GM12878 (cell line): ENCODE measurements at regions not wholly inside any gene's neighbourhood (a gene's known extent, or its start where the extent isn't known, plus 50 kb on each side); places are given as distances from the start of the nearest gene placed in this dataset.

Experiments
- ATAC-seq: fragments of 200-7000 bp; cut with Tn5 transposase; 3 replicates; pipeline ENCODE4 v1.9.1; 2020; ENCODE audit warnings: mild to moderate bottlenecking, moderate library complexity
- BruUV-seq: library from RNA; stranded (reverse); fragments of 400-500 nt; replicated peaks from 2 replicates; lab custom pipeline; 2021; lab: Mats Ljungman, UMichigan
- CTCF ChIA-PET: fragments of 300-600 bp; sonication (Branson Sonifier 250); formaldehyde crosslinking; extraction: SDS; loops from one replicate; lab custom pipeline; 2021; ENCODE audit warnings: inconsistent platforms; lab: Yijun Ruan, JAX
- POLR2A ChIA-PET: fragments of 350-600 bp; formaldehyde crosslinking; extraction: SDS; loops from one replicate; lab custom pipeline; 2021; ENCODE audit warnings: inconsistent platforms; lab: Charles Lee
- RAD21 ChIA-PET: fragments of 300-600 bp; sonication (Branson Sonifier 250); formaldehyde crosslinking; loops from one replicate; lab custom pipeline; 2023; ENCODE audit warnings: antibody characterized with exemption; ENCODE audit not compliant: unreplicated experiment; lab: Charles Lee
- SMC1A ChIA-PET: fragments of 300-600 bp; sonication (Branson Sonifier 250); formaldehyde crosslinking; loops from one replicate; lab custom pipeline; 2023; ENCODE audit not compliant: unreplicated experiment, uncharacterized antibody; lab: Charles Lee
- DNase-seq: peaks from one replicate; pipeline ENCODE4 v3.0.0-alpha.2; 2011; ENCODE audit warnings: low read depth, low spot score
- FAIRE-seq: peaks from 3 replicates; lab custom pipeline; 2011; peaks lifted over from hg19 to GRCh38; lab: Jason Lieb, UNC
- H2AFZ ChIP-seq: 2 replicates; pipeline ENCODE4 v1.6.0; 2011; ENCODE audit warnings: low read depth, low read length, control low read depth; ENCODE audit not compliant: control insufficient read depth
- H3K27ac ChIP-seq: 2 replicates; pipeline ENCODE4 v1.5.1; 2011; ENCODE audit warnings: control low read depth; ENCODE audit not compliant: control insufficient read depth, insufficient read depth
- H3K27me3 ChIP-seq, 2 experiments: replicated peaks in 1 of 2; 2 replicates each; pipeline versions ENCODE4 v1.6.0 to v1.6.1; 2011; ENCODE audit warnings: low read length in 1 of 2; ENCODE audit not compliant: control insufficient read depth in 2 of 2, insufficient read depth in 2 of 2
- H3K36me3 ChIP-seq, 2 experiments: 2 replicates each; pipeline ENCODE4 v1.5.1; 2011; ENCODE audit warnings: low read length in 1 of 2; ENCODE audit not compliant: control insufficient read depth in 2 of 2, insufficient read depth in 2 of 2
- H3K4me1 ChIP-seq: 2 replicates; pipeline ENCODE4 v1.6.1; 2011; ENCODE audit warnings: mild to moderate bottlenecking, low read length, moderate library complexity, mixed read lengths; ENCODE audit not compliant: control insufficient read depth, insufficient read depth
- H3K4me2 ChIP-seq: 2 replicates; pipeline ENCODE4 v1.6.0; 2011; ENCODE audit warnings: control low read depth; ENCODE audit not compliant: control insufficient read depth, insufficient read depth
- H3K4me3 ChIP-seq: fragments of 200-600 bp; sonication (generic); 2 replicates; pipeline ENCODE4 v1.5.1; 2016
- H3K79me2 ChIP-seq: 2 replicates; pipeline ENCODE4 v1.6.0; 2011; ENCODE audit warnings: low read length; ENCODE audit not compliant: control insufficient read depth, insufficient read depth
- H3K9ac ChIP-seq: 2 replicates; pipeline ENCODE4 v1.8.0; 2011; ENCODE audit warnings: low read length, control low read depth, mixed read lengths; ENCODE audit not compliant: control insufficient read depth, insufficient read depth
- H3K9me3 ChIP-seq: replicated peaks from 3 replicates; pipeline ENCODE4 v1.5.1; 2011; ENCODE audit warnings: mild to moderate bottlenecking, low read length; ENCODE audit not compliant: control insufficient read depth, insufficient read depth
- H4K20me1 ChIP-seq: 2 replicates; pipeline ENCODE4 v1.6.0; 2011; ENCODE audit not compliant: control insufficient read depth, insufficient read depth
- ESRRA ChIP-seq: IDR thresholded peaks from 2 replicates; pipeline ENCODE4 v1.6.1; 2012; ENCODE audit warnings: mild to moderate bottlenecking, low read length, improper control_type of control experiment
- JUNB ChIP-seq: IDR thresholded peaks from 2 replicates; pipeline ENCODE4 v1.6.1; 2016; ENCODE audit warnings: antibody characterized with exemption, mild to moderate bottlenecking
- MEF2A ChIP-seq: IDR thresholded peaks from 2 replicates; pipeline ENCODE4 v1.6.1; 2011; ENCODE audit warnings: low read depth, mild to moderate bottlenecking, low read length, moderate library complexity; ENCODE audit not compliant: insufficient read depth
- NR2C2 ChIP-seq: IDR thresholded peaks from 2 replicates; pipeline ENCODE4 v1.6.1; 2011; ENCODE audit warnings: borderline replicate concordance, low read depth; ENCODE audit not compliant: control insufficient read depth, insufficient read length
- RBBP5 ChIP-seq: fragments of 200-600 bp; sonication (generic); conservative IDR thresholded peaks from 2 replicates; pipeline ENCODE4 v1.6.1; 2016
- RELA ChIP-seq: fragments of 450-650 bp; IDR thresholded peaks from 2 replicates; pipeline ENCODE4 v1.8.0; 2014; ENCODE audit warnings: borderline replicate concordance; ENCODE audit not compliant: partially characterized antibody
- SIX5 ChIP-seq: IDR thresholded peaks from 2 replicates; pipeline ENCODE4 v1.6.1; 2011; ENCODE audit warnings: mild to moderate bottlenecking, low read depth, low read length, moderate library complexity; ENCODE audit not compliant: severe bottlenecking
- SMARCA5 ChIP-seq: fragments of 450-650 bp; IDR thresholded peaks from 2 replicates; pipeline ENCODE4 v1.6.1; 2017; ENCODE audit warnings: mild to moderate bottlenecking
- SMC3 ChIP-seq: IDR thresholded peaks from 2 replicates; pipeline ENCODE4 v1.6.1; 2011; ENCODE audit warnings: low read length, improper control_type of control experiment, borderline replicate concordance
- SREBF2 ChIP-seq: IDR thresholded peaks from 2 replicates; pipeline ENCODE4 v1.6.1; 2012; ENCODE audit warnings: mild to moderate bottlenecking, low read length
- ZSCAN29 ChIP-seq: fragments of 450-650 bp; IDR thresholded peaks from 2 replicates; pipeline ENCODE4 v1.6.1; 2017; ENCODE audit warnings: mild to moderate bottlenecking, moderate library complexity
- WGBS: methylation state at CpG from one replicate; pipeline ENCODE4 v1.1.6; 2016; ENCODE audit warnings: low lambda C conversion rate; ENCODE audit not compliant: insufficient replicate concordance, insufficient coverage; ENCODE audit errors: missing lambda C conversion rate; 5-methylcytosine and 5-hydroxymethylcytosine counted together
- in situ Hi-C: fragments of 300-500 bp; cut with MboI; formaldehyde crosslinking; loops from 9 replicates; pipeline ENCODE4 v1.14.3; 2018; ENCODE audit warnings: mixed read lengths
- intact Hi-C: fragments of 100-400 bp; cut with micrococcal nuclease; formaldehyde crosslinking; loops from one replicate; pipeline ENCODE4 v1.14.2; 2022; ENCODE audit not compliant: unreplicated experiment
- TF ChIP-seq, protein P1 (sequence below): fragments of 450-650 bp; conservative IDR thresholded peaks from 2 replicates; pipeline ENCODE4 v1.6.1; 2017; ENCODE audit warnings: mild to moderate bottlenecking, moderate library complexity

- TF ChIP-seq ESRRA (no peak), MEF2A (no peak)
Observed at GRCh38 chr9:106797299-106797698, 65.7 kb upstream of the ZNF462 start (continued).

DNA sequence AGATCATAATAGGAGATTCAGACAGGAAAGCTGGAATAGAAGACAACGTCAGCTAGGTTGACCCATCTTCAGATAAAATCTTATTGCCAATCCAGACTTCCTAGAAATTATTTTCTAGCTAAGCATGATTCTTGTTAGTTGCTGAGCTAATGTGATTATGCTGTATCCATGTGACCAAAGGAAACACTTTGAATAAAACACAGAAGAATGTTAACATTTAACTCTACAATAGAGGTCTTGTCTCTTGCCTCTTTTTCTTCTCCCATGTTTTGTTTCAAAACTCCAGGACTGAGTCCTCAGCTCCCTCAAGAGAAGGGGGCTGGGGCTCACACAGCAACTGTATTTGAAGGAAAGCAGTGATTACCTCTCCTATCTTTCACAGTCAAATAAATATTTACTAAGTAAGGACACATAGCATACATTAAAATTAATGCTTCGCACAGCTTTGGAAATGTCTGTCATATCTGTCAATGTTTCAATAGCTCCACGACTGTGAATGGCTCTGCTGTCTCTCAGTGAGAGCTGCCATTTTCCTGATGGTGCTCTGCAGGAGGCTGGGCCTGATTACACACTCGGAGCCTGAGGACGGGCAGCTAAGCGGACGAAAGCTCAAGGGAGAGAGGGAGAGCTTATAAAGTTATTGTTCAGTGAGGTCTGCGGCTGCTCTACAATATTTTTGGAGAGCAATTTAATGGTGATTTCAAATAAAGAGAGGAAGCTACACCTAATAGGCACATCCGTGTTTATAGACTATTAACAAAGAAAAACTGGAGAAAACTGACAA, 64.8 kb upstream of the ZNF462 start:
- H3K4me2 ChIP-seq = no peak overlapping the region
- 7% methylated on average over 9 of the region's 9 CpGs for WGBS

More for the DNA sequence above, 64.8 kb upstream of the ZNF462 start:
- no peak for FAIRE-seq
- POLR2A ChIA-PET = no interaction called here
- no peaks in the 10 kb centered on the region for H3K79me2 ChIP-seq
- H2AFZ ChIP-seq = no peak overlapping the region
- in situ Hi-C loops = no loop called here
- SMC1A ChIA-PET = interaction anchor here (1.0 to 1.3 kb wide), 4 partner anchors 10 to 23 kb away, joined by 3 read pairs; no protein-coding TSS in a partner anchor
- no peak overlapping the region for H3K27ac ChIP-seq
- H3K9ac ChIP-seq = no peak overlapping the region
- CTCF ChIA-PET = interaction anchor here (1.4 kb wide), 1 partner anchor 10 kb away, joined by 7 read pairs; no protein-coding TSS in a partner anchor
- TF ChIP-seq SMARCA5 (no peak), SIX5 (no peak), RELA (no peak), SMC3 (no peak), ZSCAN29 (no peak), JUNB (no peak), SREBF2 (no peak), RBBP5 (no peak), NR2C2 (no peak)
- TF ChIP-seq, protein P1, sequence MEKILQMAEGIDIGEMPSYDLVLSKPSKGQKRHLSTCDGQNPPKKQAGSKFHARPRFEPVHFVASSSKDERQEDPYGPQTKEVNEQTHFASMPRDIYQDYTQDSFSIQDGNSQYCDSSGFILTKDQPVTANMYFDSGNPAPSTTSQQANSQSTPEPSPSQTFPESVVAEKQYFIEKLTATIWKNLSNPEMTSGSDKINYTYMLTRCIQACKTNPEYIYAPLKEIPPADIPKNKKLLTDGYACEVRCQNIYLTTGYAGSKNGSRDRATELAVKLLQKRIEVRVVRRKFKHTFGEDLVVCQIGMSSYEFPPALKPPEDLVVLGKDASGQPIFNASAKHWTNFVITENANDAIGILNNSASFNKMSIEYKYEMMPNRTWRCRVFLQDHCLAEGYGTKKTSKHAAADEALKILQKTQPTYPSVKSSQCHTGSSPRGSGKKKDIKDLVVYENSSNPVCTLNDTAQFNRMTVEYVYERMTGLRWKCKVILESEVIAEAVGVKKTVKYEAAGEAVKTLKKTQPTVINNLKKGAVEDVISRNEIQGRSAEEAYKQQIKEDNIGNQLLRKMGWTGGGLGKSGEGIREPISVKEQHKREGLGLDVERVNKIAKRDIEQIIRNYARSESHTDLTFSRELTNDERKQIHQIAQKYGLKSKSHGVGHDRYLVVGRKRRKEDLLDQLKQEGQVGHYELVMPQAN = no peak
- ATAC-seq = no peak
- H3K4me1 ChIP-seq = no peaks in the 10 kb centered on the region
- H3K36me3 ChIP-seq = no peaks in the 10 kb centered on the region
- DNase-seq = no peak
- RAD21 ChIA-PET = no interaction called here
- no TSS peak for BruUV-seq
- H3K27me3 ChIP-seq = no peaks in the 10 kb centered on the region
- intact Hi-C loops = no loop called here
- no peak overlapping the region for H3K4me3 ChIP-seq
- H4K20me1 ChIP-seq = no peaks in the 10 kb centered on the region
- H3K9me3 ChIP-seq = no peaks in the 10 kb centered on the region
